ENCODE measurements at regions not wholly inside any gene's neighbourhood (a gene's known extent, or its start where the extent isn't known, plus 50 kb on each side); places are given as distances from the start of the nearest gene placed in this dataset.
A peak's percentile ranks its signal among the peaks of the same experiment; 100 is the strongest.
"Not testable (repeated sequence)": the region's sequence is repeated elsewhere in the genome, so short reads cannot be mapped to it uniquely, and the experiment has no call there.

DNA sequence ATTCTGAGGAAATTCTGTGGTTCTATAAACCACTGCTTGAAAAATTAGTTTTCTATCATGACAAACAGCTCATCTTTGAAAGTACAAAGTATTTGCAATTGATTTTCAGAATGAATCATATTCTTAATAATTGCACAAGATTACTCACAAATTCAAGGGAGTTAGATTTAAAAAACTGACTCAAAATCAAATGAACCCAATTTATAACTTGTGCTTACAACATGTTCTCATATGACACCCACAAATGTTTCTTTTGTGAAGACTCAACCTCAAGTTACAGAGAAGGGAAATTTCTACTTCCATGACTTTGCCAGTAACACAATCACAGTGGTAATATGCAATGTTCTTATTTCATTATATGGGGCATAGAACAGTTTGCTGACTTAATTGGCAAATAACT lies 272.0 kb upstream of the ACTBL2 start:
- DNase-seq, result peak in 1 of 51 donors; percentile 25

DNA sequence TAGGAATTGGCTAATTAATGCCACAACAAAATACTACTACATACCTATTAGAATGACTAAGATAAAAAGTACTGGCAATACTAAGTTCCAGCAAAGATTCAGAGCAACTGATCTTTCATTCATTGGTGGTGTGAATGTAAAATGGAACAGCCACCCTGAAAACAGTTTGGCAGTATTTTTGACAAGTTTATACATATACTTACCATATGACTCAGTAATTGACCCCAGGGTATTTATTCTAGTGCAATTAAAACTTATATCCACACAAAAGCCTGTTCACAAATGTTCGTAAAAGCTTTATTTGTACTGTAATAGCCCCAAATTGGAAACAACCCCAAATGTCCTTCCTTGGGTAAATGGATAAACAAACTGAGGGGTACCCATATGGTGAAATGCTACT lies 270.8 kb upstream of the ACTBL2 start:
- no peak for DNase-seq

DNA sequence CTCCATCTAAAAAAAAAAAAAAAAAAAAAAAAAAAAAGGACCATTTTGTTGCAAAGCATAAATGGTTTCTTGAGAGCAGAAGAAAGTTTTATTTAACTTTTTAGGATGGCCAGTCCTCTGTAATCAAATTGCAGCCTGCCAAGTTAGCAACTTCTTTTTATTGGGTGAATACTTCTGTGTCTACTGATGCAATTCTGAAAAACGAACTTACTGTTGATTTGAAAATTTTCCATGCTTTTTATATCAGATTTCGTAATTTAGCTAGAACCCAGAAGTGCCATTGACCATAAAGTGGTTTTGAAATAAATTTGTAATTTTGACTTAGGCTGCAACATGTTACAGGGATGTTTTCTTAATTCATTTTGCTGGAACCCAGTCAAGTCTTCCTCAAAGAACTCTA lies 269.1 kb upstream of the ACTBL2 start:
- no peak for DNase-seq

DNA sequence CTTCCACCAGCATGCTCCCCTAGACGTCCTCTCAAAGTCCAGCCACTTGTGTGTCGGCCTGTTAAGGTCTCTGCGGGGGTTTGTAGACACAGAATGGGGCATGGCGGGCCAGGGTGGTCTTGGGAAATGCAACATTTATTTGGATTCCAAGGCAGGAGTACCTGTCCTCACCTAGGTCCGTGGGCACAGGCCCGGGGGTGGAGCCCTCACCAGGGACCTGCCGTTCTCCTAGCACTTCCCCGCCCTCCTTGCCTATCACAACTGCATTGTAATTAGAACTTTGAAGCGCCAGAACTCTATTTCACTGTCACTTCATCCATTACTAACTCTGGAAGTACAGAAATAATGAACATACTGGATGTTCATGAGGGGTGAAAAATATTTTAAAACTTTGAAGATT lies 268.3 kb upstream of the ACTBL2 start:
- DNase-seq, result no peak

DNA sequence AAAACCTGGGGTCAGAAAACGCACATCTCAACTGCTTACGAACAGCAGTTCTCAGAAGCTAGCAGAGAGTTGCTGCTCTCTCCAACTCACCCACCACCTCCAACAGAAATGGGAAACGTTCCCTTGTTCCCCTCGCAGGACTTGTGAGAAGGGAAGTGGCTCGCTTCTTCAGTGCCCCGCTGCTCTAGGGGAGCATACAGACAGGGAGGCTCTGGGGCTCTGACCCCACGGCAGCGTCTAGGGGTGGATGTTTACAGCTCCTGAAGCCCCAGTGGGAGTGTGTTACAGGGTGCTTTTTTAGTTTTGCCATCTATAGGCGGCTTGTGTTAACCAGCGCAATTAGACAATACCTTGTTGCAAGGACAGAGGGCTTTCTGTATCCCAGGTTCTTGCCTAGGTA lies 267.7 kb upstream of the ACTBL2 start:
- DNase-seq, result no peak

DNA sequence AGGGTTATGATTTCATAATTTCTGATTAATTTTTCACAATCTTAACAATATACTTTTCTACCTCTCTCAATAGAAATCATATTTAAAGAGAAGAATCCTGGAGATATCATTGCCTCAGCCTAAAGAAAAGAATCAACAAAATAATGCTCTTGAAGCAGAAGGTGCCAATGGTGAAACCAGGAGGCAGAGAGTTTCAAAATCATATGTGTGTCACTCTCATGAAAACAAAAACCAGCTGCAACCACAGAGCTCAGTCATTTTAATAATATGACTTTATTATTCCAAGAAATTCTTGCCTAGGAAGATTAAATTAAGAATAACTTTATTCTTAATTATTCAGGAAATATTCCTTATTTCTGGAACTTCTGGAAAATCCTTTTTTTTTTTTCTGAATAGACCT lies 266.8 kb upstream of the ACTBL2 start:
- DNase-seq, result no peak

DNA sequence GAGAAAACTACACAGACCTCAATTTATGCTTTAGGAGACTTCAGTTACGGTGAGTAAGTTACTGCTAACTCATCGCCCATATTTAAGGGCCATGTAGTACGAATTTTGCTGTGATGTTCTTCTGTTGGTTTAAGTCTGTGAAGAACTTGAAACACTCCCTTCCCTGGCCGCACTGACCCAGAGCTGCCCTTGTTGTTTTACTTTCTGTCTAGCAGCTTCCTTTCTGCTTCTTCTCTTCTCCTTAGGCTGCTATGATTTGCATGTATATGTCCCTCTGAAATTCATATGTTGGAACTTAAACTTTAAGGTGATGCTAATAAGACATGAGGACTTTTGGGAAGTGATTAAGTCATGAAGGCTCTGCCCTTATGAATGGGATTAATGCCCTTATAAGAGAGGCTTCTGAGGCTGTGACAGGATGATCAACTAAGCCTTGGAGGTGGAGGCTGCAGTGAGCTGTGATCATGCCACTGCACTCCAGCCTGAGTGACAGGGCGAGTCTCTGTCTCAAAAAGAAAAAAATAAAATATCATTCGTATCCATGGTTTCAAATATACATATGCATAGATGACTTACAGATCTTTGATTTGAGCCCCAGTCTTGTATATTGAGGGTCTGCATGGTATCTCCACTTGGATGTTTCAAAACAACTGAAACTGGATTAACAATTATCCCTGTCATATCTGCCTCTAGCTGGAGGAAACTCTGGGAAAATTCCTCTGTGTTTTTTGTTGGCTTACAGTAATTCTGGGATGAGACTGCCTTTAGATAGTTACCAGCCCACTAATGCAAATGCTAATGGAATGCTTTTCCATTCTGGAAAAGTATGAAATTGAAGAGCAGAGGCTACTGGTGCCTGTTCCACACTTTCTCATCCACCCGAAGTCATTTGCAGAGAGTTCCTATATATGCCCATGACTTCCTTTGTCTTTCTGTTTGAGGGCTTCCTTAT lies 263.4 kb upstream of the ACTBL2 start:
- no peak for DNase-seq

DNA sequence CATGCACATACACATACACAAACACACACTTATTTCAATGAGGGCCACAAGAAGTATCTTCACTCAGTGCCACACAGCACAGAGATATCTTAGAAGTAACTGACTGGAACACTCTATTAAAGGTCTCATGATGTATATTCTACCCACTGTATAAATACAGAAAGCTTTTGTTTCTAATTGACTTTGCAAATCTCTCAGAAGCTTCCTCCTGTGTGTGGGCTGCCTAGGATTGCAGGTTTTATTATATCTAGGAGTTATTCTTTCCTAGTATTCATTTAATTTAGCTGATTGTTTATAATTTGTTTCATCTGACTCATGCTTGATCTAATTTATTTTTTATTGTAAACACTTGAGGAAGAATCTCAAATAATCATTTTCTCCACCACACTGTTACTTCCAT lies 262.4 kb upstream of the ACTBL2 start:
- DNase-seq, result no peak

DNA sequence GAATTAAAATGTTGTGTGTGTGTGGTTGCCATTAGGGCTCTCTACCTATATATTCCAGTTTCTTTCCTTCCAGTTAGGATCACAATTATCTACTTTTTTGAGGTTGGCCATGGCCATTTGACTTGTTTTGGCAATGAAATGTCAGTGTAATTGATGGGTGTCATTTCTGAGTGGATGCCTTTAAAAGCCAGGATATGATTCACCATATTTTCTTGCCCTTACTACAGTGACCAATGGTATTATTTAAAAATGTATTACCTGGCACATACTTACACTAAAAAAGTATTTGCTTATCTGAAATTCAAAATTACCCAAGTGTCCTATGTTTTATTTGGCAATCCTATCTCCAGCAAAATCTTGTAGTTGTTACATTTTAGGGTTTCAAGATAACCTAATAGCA lies 258.7 kb upstream of the ACTBL2 start:
- no peak for DNase-seq

DNA sequence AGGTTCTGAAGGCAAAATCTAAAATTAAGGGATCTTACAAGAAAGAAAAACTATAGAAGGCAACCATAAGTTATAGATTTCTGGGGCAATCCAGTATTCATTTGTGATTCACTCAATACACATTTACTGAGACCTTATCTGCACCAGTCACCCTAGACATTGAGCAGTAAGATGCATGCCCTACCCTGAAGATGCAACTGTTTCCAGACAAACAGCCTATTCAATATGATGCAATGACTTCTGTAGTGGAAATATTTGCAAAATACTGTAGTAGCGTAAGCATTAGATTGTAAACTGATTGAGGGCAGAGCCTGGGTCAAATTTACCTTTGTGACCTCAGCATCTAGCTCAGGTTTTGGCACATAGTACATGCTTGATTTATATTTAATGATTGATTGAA lies 256.2 kb upstream of the ACTBL2 start:
- DNase-seq, result no peak

DNA sequence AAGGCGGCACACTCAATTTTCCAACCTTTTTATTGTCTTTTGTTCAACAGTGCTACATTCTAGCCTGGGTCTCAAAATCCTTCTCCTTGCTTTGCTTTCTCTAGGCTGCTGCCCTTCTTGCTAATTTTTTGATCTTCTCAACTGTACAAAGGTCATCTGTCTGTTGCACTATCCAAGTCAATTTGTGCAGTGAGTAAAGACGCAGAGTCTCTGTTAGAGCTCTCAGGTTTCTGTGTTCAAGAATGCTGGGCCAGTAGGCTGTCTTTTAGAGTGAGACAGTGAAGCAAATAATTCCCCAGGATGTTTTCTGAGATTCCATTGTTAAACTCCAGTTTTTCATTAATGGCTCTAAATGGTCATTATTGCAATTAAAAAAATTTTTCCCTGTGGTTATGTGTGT lies 255.7 kb upstream of the ACTBL2 start:
- DNase-seq, result no peak

DNA sequence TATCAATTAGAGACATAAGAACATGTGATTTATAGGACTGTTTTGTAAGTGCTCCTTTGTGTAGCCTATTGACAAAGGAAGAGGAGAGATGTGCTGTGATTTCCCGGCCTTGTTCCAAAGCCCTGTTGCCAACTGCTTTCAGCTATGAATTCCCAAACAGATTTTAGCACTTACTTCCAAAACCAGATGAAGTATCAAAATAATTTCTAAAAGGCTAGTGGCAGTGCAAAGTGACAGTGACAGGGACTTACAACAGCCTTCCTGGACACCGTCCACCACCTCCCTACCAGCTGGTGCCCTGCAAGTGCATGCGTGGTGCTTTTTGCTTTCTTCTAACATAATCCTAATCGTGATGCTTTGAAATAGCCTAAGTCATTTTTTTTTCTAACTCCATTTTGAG lies 254.1 kb upstream of the ACTBL2 start:
- no peak for DNase-seq

DNA sequence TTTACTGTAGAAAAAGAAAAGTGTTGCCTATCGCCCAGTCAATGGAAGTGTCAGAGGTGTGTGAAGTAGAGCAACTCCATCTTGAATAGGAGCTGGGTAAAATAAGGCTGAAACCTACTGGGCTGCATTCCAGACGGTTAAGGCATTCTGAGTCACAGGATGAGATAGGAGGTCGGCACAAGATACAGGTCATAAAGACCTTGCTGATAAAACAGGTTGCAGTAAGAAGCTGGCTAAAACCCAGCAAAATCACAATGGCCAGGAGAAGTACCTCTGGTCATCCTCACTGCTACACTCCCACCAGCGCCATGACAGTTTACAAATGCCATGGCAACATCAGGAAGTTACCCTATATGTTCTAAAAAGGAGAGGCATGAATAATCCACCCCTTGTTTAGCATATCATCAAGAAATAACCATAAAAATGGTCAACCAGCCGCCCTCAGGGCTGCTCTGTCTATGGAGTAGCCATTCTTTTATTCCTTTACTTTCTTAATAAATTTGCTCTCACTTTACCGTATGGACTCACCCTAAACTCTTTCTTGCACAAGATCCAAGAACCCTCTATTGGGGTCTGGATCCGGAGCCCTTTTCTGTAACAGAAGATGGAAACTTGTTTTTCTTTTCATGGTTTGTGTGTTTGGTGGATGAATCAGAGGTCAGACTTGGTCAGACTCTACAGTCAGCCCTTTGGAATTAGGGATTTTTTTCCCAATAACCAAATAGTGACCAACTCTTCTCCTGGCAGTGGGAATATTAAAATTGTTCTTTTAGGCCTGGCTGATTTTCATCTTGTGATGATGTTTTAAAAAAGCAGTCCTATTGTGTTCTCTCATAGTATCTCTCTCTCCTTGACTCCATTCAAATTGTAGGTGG lies 252.9 kb upstream of the ACTBL2 start:
- DNase-seq, result not testable (repeated sequence)

DNA sequence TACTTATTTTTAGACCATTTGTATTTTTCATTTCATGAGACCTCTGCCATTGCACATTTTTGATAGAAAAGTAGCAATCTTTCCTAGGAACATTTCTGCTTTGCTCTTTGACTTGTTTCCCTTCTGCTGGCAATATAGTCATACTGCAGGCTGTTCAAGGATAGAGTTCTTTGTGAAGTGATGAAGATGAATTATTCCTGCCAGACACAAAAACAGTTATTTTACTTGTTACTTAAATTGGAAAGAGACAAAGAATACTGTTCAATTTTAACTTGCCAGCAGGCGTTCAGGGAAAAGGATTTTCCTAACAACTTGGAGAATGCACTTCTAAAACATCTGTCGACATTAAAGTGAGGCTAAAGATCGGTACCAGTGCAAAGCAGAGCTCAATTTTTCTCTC lies 251.7 kb upstream of the ACTBL2 start:
- DNase-seq, result peak in 1 of 51 donors; percentile 22

DNA sequence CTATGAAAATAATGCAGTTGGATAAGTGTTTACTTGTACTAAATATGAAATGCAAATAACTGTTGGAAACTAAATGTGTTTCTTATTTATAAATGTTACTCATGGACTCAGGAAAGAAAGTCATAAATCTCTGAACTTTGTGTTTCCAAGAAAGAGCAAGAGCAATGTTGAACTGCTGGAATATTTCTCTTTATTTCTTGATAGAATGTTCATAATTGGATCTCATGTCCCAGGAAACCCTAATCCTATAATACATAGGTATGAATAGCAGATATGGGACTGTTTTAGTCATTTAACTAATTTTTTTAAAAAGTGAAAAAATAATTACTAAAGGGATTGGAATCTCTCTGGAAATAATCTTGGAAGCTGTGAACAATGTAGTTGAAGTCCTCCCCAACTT lies 245.0 kb upstream of the ACTBL2 start:
- DNase-seq, result no peak

DNA sequence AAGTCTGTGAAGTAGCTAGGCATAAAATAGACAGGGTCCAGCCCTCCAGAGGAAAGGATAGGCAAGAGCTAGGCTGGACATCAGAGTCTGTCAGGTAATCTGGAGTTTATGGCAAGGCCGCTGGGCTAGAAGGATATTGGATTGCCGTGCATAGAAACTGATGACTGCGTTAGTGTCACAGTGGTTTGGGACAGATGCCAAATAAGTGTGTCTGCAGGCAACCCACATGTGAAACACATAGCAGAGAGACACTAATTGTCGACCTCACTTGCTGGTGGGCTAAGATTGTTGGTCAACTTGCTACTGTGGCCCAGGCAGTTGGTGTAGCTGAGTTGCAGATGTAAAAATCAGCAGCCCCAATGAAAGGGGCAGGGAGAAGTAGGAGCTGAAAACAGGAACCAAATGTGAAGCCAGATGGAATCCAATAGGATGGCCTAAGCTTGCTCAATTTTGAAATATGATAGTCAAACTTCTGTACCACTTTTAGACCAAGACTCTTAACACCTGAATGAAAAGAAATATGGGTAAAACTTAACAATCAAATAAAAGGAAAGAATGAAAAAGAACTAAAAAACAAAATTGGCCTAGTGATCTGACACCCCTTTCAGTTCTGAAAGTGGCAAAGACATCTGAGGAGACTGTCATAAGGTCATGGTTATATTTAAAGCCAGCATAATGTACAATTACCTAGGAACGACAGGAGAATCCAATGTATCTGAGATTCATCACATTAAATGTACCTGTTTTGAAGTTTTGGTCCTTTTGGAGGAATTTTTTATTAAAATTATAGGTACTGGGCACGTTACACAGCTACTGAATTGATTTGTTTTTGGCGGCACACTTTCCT lies 243.3 kb upstream of the ACTBL2 start:
- no peak for DNase-seq

DNA sequence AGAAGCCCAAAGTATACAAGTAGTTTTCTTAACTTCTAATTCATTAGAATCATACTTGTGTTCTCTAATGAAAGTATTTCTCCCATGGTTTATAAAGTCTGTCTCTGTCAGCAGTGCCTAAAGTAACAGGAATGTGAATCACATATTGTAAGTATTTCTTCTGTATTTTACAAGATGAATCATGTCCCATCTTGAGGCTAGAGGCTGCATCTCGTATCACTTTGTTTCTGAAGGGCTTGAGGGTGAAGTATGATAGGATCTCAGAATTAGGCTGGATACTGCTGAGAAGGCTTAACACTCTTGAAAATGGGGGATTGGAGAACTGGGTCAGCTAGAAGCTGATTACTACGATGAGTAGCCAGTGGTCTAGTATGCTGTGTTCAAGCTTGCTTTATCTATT lies 242.2 kb upstream of the ACTBL2 start:
- no peak for DNase-seq

DNA sequence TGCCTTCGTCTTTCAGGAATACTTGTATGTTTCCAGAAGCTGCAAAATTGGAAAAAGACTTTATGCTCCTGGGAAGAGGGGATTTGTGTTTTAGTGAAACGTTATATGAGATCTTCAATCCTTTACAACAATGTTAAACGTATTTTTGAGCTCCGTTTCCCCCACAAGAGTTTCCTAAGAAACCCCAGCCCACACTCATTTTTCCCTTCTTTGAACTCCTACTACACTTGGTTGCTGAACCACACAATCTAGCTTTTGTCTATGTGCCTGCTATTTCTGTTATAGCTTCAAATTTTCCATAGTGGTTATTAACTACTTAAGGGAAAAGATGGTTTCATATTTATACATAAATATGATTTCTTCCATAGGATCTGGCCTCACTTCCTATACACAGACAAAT lies 238.6 kb upstream of the ACTBL2 start:
- DNase-seq, result no peak

DNA sequence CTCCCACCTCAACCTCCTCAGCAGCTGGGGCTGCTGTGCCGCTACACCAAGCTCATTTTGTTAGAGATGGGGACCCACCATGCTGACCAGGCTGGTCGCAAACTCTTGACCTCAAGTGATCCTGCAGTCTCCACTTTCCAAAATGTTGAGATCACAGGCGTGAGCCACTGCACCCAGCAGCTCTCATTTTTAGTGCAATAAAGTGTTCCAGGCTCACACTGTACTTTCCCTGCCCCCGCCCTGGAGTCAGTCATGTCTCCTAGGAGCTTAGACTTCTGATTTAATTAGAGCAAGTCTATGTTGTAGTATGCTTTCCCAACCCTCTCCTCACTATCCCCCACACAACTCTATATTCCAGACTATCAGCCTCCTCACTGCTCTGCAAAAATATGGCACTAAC lies 238.0 kb upstream of the ACTBL2 start:
- DNase-seq, result peak in 1 of 51 donors; percentile 30

DNA sequence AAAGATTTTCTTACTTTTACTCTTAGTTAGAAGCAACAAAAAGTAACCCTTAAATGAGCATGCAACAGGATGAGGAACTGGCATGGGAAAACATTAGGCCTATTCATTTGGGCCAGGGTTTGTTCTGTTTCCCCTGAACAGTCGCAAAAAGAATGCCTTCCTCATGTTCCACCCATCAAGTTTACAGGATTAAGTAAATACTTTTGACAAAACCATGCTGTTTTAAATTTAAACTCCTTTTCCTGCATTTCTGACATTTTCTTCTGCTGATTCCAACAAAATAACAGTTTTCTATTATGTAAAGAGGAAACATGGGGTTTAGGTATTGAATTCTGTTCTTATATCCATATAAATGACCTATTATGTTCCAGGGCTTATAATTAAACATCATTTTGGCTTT lies 236.6 kb upstream of the ACTBL2 start:
- no peak for DNase-seq

DNA sequence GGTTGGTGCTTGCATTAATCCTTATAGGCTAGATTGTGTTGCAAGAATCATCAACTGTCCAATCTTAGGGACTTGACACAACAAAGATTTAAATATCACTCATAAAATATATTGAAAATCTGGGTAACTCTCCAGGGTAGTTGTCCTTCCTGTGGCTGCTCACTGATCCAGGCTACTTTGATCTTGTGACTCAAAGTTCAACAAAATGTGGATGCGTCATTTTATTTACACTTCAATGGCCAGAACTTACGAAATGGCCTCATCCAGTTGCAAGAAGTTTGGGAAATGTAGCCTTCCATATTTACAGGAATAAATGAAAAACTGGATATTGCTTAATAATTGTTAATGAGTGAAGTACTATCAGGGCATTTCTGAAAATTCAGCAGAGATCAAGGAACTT lies 235.5 kb upstream of the ACTBL2 start:
- DNase-seq, result no peak

DNA sequence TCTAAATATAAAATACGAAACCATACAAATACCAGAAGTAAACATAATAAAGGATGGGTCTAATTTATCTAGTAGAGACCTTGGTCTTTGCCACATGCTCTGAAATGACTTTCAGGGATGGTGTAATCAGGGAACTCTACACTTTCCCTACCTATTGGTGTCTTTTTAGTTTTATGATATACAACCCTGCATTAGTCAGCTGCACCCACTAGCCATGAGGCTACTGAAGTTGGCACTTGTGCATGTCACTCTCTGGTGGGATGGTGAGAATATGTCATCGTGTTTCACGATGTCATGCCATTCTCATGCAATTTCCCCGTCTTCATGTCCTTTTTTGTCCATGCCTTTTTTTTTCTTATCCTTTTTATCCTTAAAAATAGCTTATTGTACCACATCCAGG lies 234.9 kb upstream of the ACTBL2 start:
- no peak for DNase-seq

Data from hypothalamus (tissue), 51 donors.